Fibroblast of lung (primary cell): ENCODE measurements at regions not wholly inside any gene's neighbourhood (a gene's known extent, or its start where the extent isn't known, plus 50 kb on each side); places are given as distances from the start of the nearest gene placed in this dataset.

Experiments
- DNase-seq, 2 donors: peaks; one replicate each; pipeline versions ENCODE4 v3.0.0 to v3.0.0-alpha.2; 2010; ENCODE audit warnings: low read depth in 2 of 2
- H2AFZ ChIP-seq: 2 replicates; pipeline ENCODE4 v1.5.1; 2012; ENCODE audit warnings: low read length, control low read depth, inconsistent platforms
- H3K27ac ChIP-seq: 2 replicates; pipeline ENCODE4 v1.5.1; 2011; ENCODE audit warnings: low read length, control low read depth; ENCODE audit not compliant: insufficient read depth
- H3K27me3 ChIP-seq: 2 replicates; pipeline ENCODE4 v1.5.1; 2011; ENCODE audit warnings: mild to moderate bottlenecking, low read length; ENCODE audit not compliant: control insufficient read depth, insufficient read depth
- H3K36me3 ChIP-seq: 2 replicates; pipeline ENCODE4 v1.5.1; 2011; ENCODE audit warnings: low read length; ENCODE audit not compliant: control insufficient read depth, insufficient read depth
- H3K4me1 ChIP-seq: 2 replicates; pipeline ENCODE4 v1.5.1; 2011; ENCODE audit warnings: low read length; ENCODE audit not compliant: control insufficient read depth, insufficient read depth; ENCODE audit errors: extremely low read depth
- H3K4me2 ChIP-seq: 2 replicates; pipeline ENCODE4 v1.5.1; 2011; ENCODE audit warnings: low read length, control low read depth; ENCODE audit not compliant: insufficient read depth; ENCODE audit errors: extremely low read depth
- H3K4me3 ChIP-seq, 4 experiments: fragments of 200-600 bp in 1 of 4; sonication (generic) in 1 of 4; replicated peaks in 1 of 4; 2 replicates each; pipeline ENCODE4 v1.5.1; 2011 to 2016; ENCODE audit warnings: low read length in 4 of 4, low read depth in 3 of 4, mild to moderate bottlenecking in 3 of 4, control low read depth in 2 of 4, inconsistent platforms in 1 of 4, mixed read lengths in 1 of 4; ENCODE audit not compliant: insufficient read depth in 1 of 4; ENCODE audit errors: control extremely low read depth in 1 of 4
- H3K79me2 ChIP-seq: 2 replicates; pipeline ENCODE4 v1.5.1; 2012; ENCODE audit warnings: mild to moderate bottlenecking, low read length, inconsistent platforms; ENCODE audit not compliant: control insufficient read depth, insufficient read depth
- H3K9ac ChIP-seq: 2 replicates; pipeline ENCODE4 v1.5.1; 2011; ENCODE audit warnings: mild to moderate bottlenecking, low read length, control low read depth; ENCODE audit not compliant: insufficient read depth
- H3K9me3 ChIP-seq: 2 replicates; pipeline ENCODE4 v1.5.1; 2012; ENCODE audit warnings: low read depth, low read length; ENCODE audit not compliant: control insufficient read depth, insufficient read depth
- H4K20me1 ChIP-seq: 2 replicates; pipeline ENCODE4 v1.5.1; 2011; ENCODE audit warnings: low read length; ENCODE audit not compliant: control insufficient read depth, insufficient read depth; ENCODE audit errors: extremely low read depth
- CTCF ChIP-seq, 2 donors: IDR thresholded peaks in 1 of 2; conservative IDR thresholded peaks in 1 of 2; 1 replicate in 1 of 2; 2 replicates in 1 of 2; pipeline ENCODE4 v1.5.1; 2011 to 2012; ENCODE audit warnings: low read length in 2 of 2, control low read depth in 1 of 2, inconsistent platforms in 1 of 2, low read depth in 1 of 2, mild to moderate bottlenecking in 1 of 2
- EZH2 ChIP-seq: IDR thresholded peaks from 2 replicates; pipeline ENCODE4 v1.5.1; 2012; ENCODE audit warnings: low read length, control low read depth, mild to moderate bottlenecking; ENCODE audit errors: missing control alignments

- H3K27ac ChIP-seq: no peak overlapping the region
- H4K20me1 ChIP-seq: no peaks in the 10 kb centered on the region
These were observed 529.4 kb downstream of the TBC1D22A start for GRCh38 chr22:47291565-47292495.

GRCh38 chr22:47290706-47291430 is 528.4 kb downstream of the TBC1D22A start:
- H3K27me3 ChIP-seq: no peaks in the 10 kb centered on the region
- no peaks in the 10 kb centered on the region for H3K9me3 ChIP-seq
- no peaks in the 10 kb centered on the region for H3K79me2 ChIP-seq
- no peak overlapping the region for H2AFZ ChIP-seq
- H3K4me2 ChIP-seq: no peak overlapping the region
- TF ChIP-seq CTCF (conservative IDR thresholded peaks at IDR 0.05 in 1 of 2, IDR thresholded peaks at IDR 0.05 in 1 of 2; ENCODE audit: low read depth in 1 of 2, low read length in 2 of 2) (no peak), EZH2 (no peak)
- no peak overlapping the region for H3K4me3 ChIP-seq
- H3K27ac ChIP-seq: no peak overlapping the region
- no peak for DNase-seq
- H3K4me1 ChIP-seq: peaks cover 2% of the 10 kb centered on the region
- H3K9ac ChIP-seq: no peak overlapping the region
- no peaks in the 10 kb centered on the region for H4K20me1 ChIP-seq
- no peaks in the 10 kb centered on the region for H3K36me3 ChIP-seq

More at GRCh38 chr22:47291565-47292495, 529.4 kb downstream of the TBC1D22A start:
- H3K9ac ChIP-seq: no peak overlapping the region
- no peak overlapping the region for H3K4me2 ChIP-seq
- DNase-seq: no peak
- H3K27me3 ChIP-seq: no peaks in the 10 kb centered on the region
- H3K4me1 ChIP-seq: peaks cover 2% of the 10 kb centered on the region
- no peak overlapping the region for H2AFZ ChIP-seq
- no peaks in the 10 kb centered on the region for H3K79me2 ChIP-seq
- TF ChIP-seq EZH2: no peak
- no peak for TF ChIP-seq CTCF (conservative IDR thresholded peaks at IDR 0.05 in 1 of 2, IDR thresholded peaks at IDR 0.05 in 1 of 2; ENCODE audit: low read depth in 1 of 2, low read length in 2 of 2)
- no peaks in the 10 kb centered on the region for H3K9me3 ChIP-seq
- H3K4me3 ChIP-seq: no peak overlapping the region
- no peaks in the 10 kb centered on the region for H3K36me3 ChIP-seq

- TF ChIP-seq EZH2: no peak
These were observed 527.0 kb downstream of the TBC1D22A start for GRCh38 chr22:47289336-47289985.

More at GRCh38 chr22:47289336-47289985, 527.0 kb downstream of the TBC1D22A start:
- no peak overlapping the region for H3K9ac ChIP-seq
- H2AFZ ChIP-seq: no peak overlapping the region
- peaks cover 2% of the 10 kb centered on the region for H3K4me1 ChIP-seq
- no peak overlapping the region for H3K4me3 ChIP-seq
- H3K79me2 ChIP-seq: no peaks in the 10 kb centered on the region
- H3K4me2 ChIP-seq: no peak overlapping the region
- H3K36me3 ChIP-seq: no peaks in the 10 kb centered on the region
- no peaks in the 10 kb centered on the region for H3K27me3 ChIP-seq
- no peak overlapping the region for H3K27ac ChIP-seq
- no peaks in the 10 kb centered on the region for H4K20me1 ChIP-seq
- H3K9me3 ChIP-seq: no peaks in the 10 kb centered on the region
- no peak for DNase-seq
